Stimulated activated CD4-positive, alpha-beta T cell treated with anti-CD3 and anti-CD28 coated beads, Interleukin-1b, Interleukin-23, amount 100 ng/mL, for 48 hours (primary cell): ENCODE measurements at regions not wholly inside any gene's neighbourhood (a gene's known extent, or its start where the extent isn't known, plus 50 kb on each side); places are given as distances from the start of the nearest gene placed in this dataset.

Source experiments
- DNase-seq: peaks from one replicate; pipeline ENCODE4 v3.0.0-alpha.2; 2020

DNA sequence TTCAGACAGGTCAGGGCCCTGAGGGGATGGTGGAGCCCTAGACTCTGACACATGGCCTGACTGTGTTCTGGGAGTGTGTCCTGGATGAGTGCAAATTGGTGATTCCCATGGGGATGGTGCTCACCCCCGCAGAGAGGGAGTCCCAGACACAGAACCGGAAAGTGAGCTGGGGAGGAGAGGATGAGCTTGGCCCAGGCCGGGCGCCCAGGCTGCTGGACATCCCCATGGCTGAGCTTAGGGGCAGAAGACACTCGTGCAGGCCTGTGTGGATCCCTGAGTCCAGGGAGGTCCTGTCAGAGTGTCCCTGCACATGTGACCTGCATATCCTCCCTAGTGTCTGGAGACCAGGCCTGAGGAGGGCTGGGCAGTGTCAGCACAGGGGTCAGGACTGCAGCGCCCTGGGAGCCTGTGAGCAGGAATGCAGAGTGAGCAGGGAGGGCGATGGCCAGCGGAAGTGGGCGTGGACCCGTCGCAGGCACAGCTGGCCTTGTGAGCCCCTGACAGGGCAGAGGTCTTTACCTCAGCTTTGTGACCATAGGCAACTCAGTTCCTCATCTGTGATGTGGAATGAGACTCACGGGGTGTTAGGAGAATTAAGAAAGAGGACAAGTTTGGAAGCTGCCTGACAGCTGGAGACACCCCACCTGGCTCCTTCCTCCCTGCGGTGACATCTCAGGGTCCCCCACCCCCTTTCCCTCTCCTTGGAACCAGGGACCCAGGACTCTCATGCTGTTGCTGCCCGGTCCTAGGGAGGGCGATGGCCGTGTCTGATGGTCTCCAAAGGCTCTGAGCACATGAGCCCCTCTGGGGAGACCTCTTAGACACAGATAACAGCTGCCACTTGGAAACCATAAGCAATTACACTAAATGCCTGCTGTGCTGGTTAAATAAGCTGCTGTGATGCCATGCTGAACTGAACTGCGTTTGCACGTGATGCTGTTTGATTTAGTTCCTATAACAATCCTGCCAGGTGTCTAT is 62.6 kb upstream of the HS6ST1 start:
- no peak for DNase-seq

DNA sequence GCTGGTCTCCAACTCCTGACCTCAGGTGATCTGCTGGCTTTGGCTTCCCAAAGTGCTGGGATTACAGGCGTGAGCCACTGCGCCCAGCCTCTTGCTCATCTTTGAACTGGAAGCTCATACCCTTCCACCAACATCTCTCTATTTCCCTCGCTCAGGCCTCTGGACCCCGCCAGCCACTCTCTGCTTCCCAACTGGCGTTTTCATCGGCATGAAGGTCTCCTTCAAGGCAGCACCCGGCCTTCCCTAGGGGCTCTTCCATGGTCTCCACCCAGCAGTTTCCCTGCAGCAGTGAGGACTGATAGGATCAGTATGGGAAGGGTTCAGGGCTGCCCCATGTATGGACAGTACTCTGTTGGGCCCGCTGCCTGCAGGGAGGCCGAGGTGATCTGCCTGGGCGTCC is 65.8 kb upstream of the HS6ST1 start:
- no peak for DNase-seq

DNA sequence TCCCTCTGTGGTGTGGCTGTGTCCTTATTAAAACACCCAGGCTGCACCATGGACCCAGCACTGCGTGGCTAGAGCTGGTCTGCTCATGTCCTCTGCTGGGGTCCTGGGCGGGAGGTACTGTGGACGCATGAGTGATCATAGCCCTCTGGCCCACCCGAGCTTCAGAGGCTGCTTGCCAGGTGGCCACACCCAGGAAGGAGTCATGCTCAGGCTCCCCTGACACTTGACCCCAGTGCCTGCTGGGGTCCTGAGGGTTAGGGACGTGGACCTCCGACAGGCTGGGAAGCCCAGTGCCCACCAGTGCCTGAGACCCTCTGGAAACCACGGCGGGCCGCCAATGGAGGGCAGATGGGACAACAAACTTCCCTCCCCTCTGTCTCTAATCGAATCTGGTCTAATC is 66.3 kb upstream of the HS6ST1 start:
- no peak for DNase-seq

DNA sequence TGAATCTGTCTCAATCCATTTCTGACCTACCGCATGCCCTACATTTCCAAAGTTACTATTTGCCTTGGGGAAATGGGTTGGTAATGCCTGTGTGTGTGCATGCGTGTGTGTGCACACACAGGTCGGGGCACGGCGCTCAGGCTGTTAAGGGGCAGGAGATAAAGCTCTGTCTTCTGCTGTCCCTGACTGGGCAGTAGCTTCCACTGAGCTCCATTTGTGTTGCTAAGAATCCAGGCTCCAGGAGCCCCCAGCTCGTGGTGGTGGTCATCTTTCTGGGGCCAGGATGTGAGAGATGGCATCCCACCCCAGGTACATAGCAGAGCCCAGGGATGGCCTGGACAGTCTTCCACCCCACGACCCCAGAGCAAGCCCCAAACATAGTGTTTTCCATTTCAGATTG is 66.7 kb upstream of the HS6ST1 start:
- DNase-seq, result no peak

DNA sequence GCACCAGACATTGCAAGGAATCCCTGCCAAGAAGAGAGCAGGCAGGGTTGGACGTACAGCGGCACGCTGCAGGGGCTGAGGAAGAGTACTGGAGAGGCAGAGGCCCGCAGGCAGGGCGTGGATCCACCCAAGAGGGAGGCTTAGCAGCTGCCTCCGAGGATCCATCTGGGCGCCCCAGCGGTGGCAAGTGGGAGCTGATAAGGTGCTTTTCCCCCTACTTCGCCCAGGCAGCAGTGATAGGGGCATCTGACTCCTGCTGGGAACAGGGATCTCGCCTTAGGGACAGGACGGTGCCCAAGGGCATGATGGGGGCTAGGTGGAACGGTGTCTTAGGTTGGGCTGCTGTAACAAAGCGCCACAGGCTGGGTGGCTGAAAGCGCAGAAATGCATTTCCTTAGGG is 67.4 kb upstream of the HS6ST1 start:
- DNase-seq, result no peak

DNA sequence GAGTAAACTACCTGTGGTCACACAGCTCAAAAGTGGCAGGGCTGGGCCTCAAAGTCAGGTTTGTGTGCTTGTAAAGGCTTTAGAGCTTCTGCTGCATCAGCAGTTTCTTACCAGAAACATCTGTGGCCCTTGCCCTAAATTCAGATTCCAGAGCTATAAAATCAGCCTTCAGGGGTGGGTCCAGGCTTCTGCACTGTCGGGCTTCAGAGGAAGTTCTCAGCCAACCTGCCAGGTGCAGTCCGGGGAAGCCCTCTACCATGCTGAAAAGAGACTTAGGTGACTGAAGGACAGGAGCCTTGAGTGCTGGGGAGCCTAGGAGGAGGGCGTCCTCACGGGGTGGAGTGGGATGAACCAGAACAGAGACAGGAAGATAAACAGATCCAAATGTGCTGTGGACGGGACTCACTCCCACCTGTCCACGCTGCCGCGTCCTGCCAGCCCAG is 69.9 kb upstream of the HS6ST1 start:
- no peak for DNase-seq

DNA sequence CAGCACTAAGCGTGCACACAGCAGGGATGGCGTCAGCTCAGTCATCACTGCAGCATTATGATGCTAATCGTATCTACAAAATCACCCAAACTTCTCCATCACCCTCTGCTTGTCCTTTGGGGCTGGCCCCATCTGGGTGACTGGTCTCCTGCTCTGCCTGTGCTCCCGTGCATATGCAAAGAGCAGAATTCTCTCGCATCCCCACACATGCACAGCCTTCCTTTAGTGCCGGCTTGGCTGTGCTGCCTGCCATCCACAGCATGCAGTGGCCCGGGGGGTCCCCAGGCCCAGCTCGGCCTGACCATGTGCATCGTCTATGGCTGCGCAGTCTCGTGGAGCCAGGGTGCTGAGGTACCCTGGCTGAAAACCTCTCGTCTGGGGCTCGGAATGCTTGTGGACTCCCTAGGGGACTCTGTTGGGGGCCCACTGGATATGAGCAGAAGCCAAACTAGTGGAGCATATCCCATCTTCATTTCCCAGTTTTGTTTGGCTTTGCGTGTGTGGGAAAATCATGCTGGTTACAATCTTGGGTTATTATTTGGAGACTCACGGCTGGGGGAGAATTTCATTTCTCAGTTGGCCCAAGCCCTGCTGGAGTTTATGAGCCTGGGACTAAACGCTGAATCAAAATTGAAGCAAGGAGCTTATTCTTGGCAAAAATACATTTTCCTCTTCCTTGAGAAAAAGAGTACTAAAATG is 70.9 kb upstream of the HS6ST1 start:
- no peak for DNase-seq

DNA sequence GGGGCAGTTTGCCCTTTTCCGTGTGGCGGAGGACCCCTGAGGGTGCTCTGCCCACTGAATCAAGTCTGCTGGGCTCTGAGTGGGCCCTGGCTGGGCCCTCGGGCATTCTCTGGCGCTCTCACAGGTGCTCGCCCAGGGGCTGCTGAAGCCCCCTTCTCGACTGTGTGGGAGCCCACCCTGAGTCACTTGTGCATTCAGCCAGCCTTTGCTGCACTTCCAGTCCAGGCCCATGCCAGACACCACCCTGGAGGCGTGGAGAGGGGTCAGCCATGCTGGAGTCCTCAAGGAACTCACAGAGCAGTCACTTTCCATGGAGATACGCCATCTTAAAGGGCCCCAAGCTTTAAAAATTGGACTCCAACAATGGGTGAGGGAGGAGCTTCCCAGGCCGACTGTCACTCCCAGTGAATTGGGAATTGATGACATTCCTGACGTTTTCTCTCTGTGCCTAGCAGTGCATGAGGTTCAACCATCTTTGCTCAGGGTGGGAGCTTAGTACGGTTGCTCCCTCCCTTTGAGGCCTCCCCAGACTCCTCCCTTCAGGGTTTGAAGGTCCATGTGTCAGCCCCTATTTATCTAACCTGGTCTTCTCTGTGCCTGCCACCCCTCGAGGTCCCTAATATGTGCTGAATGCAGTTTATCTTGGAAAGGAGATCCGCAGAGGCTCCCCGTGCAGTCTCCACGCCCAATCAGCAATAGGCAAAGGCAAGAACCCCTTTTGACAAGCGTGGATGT is 71.8 kb upstream of the HS6ST1 start:
- DNase-seq, result no peak

DNA sequence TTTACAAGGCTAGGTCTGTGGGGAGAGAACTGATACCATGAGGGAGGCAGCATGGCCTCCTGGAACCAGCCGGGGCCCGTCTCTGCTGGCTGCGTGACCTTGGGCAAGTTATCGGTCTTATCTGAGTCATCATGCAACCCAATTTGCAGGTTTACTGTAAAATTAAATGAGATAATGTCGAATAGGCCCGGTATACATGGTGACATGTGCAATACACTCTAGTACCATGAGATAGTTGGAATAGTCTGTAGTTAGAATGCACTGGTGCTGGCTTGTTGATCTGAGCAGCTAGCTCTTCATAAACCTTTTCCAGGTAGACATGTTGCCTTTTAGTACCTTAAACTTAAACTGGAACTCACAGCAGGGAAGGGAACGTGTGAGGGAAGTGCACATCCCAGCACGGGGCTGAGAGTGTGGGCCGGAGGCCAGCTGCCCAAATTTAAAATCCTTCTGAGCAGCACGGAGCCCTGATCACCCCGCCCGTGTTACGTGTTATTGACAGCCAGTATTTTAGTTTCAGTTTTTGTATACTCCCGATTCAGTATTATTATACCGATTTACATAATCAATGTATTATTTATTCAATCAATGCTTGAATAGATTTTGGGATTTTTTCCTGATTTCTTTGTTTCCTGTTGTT is 72.4 kb upstream of the HS6ST1 start:
- DNase-seq, result no peak

DNA sequence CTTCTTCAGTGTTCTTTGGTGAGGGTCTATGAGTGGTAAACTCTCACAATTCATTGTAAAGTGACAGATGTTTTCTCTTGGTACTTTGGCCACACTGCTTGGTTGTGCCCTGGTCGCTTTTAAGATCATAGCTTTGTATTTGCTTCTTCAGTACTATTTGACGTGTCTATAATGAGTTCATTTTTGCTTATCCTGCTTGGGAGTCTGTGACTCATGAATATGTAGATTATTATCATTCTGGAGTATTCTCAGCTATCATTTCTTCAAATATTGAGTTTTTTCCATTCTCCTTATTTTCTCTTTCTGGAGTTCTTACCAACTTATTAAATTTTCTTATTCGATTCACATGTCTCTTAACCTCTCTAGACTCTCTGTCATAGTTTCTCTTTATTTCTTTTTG is 73.0 kb upstream of the HS6ST1 start:
- no peak for DNase-seq

DNA sequence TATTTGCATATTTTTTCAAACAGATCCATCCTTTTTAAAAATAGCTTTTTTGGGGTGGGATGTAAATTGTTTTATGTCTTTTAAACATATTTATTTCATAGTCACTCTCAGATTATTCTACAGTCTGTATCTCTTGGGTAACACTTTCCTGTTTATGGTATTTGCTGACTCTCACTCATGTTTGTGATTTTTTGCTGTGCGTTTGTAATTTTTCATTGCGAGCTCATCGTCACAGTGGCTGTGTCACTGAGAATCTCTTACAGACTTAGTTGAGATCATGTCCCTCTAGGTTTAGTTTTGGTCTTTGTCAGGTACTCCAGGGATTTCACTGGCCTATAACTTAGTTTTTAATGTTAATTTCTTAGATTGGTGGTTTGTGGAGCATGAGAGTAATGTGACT is 73.5 kb upstream of the HS6ST1 start:
- DNase-seq, result no peak

DNA sequence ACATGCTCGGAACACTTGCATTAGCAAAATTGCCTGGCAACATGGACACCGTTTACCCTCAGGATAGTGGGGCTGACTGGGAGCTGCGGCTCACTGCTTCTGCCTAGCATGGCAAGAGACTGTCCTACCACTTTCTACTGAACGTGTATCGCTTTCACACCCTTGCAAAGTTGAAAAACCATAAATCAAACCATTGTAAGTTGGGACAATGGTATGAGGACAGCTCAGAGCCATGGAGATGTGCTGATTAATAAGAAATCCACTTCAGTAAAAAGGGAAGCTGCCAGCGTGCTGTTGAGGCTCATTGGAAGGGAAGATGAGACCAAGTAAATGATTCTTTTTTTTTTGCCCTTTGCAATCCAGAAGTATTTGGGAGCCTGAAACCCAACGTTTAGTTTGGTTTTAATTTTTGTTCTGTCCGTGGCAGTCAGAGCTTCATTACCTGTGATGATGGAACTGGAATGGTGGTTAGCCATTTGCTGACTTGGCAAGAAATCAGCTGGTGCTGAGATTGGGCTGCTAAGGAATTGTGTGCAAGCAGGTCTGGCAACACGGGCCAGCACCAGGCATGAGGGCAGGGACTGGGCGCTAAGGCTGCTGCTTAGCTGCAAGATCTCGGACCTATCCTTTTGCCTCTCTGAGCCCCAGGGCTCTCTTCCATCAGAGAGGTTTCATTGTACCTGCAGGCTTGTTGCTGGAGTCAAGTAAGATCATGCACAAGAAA is 75.5 kb upstream of the HS6ST1 start:
- DNase-seq, result no peak

DNA sequence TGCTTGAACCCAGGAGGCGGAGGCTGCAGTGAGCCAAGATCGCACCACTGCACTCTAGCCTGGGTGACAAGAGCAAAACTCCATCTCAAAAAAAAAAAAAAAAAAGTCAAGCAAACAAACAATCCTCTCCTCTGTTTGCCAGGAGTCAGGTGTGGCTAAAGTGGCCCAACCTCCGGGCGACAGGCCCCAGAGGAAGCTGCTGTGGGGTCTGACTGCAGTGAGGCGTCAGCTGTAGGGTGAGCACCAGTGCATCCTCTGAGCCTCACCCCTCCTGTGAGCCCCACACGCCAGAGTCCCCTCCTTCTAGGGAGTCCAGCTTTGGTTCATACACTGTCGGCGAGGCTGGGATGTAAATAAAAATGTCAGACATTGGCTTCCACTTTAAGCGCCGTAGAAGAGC is 76.5 kb upstream of the HS6ST1 start:
- DNase-seq, result no peak

DNA sequence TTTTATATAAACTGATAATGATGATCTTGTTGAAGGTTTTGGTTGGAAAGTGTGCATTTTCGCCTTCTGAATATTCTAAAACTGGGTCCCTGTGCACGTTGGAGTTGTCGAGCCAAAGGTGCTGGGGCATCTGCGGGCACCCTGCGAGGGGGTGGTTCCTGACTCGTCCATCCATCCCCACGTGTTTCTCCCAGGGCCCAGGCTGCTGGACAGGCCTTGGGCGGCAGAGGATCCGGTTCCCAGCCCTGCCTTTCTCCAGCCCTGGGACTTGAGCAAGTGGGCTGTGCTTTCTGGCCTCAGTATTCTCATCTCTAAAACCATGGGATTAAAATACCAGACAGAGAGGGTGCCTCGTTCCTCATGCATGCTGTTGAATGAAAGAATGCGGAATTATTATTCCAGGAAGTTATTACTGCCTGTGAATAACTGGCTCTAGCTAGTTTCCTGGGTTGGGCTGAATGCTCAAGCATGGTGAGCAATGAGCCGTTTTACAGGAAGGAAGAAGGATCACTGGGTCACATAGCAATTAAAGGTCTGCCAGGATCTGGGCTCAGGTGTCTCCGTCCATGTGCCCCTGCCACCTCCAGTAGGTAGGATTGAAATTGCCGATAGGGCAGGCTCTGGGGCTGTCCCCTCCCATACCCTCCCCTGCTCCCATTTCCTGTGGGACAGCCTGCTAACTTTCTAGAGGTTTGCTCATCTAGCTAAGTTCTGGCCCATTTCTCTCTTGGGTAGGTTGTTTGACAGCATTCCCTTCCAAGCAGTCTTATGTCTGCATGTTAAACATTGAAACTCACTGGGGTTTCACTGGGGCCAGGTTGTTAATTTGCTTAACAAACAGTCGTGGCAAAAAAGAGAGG is 77.2 kb upstream of the HS6ST1 start:
- DNase-seq, result no peak

DNA sequence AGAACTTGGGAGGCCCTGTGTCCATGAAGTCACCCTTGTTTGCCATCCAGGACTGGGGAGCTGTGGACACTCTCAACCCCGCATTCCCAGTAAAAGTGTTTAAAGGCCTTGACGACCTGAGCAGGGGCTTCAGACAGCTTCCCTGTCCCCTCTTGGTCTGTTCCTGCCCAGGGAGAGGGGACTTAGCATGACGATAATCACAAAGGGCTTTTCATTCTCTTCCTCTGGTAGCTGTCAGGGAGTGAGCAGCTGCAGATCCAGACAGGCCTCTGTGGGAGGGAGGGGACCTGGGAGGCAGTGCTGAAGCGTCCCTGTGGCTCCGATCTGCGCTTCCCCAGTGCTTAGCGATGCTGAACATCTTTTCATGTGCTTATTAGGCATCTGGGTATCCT is 77.8 kb upstream of the HS6ST1 start:
- no peak for DNase-seq

DNA sequence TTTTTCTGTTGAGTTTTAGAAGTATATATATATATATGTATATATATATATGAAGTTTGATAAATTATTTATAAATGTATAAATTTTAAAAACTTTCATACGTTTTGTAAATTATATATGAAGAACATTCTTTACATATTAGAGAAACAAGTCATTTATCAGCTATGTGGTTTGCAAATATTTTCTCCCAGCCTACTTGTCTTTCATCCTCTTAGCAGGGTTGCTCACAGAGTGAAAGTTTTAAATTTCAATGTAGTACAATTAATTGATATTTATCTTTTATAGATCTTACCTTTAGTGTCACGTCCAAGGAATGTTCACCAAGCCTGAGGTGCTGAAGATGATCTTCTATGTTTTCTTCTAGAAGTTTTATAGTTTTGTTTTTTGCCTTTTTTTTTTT is 78.3 kb upstream of the HS6ST1 start:
- DNase-seq, result no peak

DNA sequence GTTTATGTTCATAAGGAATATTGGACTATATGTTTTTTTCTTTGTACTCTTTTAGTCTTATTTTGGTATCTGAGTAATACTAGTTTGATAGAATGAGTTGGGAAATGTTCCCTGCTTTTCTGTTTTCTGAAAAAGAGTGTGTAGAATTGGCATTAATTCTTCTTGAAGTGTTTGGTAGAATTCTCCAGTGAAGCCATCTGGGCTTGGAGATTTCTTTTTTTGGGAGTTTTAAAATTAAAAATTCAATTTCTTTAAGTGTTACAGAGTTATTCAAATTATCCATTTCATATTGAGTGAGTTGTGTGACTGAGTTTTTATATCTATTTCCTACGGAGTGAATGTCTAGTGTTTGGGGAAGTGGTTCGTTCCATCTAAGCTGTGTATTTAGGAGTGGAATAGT is 80.6 kb upstream of the HS6ST1 start:
- no peak for DNase-seq

DNA sequence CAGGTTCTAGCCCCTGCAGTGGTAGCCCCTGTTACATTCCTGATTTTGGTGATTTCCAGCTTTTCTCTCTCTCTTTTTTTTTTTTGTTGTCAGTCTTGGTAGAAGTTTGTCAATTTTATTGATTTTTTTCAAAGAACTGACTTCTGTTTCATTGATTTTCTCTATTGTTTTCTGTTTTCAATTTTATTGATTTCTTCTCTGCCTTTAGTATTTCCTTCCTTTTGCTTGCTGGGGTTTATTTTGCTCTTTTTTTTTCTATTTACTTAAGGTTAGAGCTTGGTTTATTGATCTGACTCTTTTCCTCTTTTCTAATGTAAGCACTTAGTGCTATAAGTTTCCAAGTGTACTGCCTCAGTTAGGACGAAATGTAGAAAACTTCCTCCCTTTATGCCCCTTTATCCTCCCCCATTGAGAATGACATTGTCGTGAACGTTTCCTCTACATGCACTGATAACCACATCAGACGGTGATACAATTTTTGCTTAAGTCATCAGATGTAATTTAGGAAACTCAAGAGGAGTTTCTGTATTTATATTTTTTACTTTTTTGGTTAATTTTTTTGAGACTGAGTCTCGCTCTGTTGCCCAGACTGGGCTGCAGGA is 81.1 kb upstream of the HS6ST1 start:
- no peak for DNase-seq

DNA sequence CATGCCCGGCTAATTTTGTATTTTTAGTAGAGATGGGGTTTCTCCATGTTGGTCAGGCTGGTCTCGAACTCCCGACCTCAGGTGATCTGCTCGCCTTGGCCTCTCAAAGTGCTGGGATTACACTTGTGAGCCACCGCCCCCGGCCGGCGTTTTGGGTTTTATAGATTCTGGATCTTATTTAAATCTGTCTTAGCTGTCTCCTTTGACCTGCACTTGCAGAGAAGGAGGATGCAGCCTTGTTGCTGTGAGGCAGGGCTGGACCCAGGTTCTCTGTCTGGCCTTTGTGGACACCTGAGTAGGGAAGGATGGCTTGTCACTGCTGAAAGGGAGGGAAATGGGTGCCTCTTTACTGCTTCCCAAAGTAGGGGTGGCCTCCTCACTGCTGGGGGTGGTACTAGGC is 83.0 kb upstream of the HS6ST1 start:
- no peak for DNase-seq

DNA sequence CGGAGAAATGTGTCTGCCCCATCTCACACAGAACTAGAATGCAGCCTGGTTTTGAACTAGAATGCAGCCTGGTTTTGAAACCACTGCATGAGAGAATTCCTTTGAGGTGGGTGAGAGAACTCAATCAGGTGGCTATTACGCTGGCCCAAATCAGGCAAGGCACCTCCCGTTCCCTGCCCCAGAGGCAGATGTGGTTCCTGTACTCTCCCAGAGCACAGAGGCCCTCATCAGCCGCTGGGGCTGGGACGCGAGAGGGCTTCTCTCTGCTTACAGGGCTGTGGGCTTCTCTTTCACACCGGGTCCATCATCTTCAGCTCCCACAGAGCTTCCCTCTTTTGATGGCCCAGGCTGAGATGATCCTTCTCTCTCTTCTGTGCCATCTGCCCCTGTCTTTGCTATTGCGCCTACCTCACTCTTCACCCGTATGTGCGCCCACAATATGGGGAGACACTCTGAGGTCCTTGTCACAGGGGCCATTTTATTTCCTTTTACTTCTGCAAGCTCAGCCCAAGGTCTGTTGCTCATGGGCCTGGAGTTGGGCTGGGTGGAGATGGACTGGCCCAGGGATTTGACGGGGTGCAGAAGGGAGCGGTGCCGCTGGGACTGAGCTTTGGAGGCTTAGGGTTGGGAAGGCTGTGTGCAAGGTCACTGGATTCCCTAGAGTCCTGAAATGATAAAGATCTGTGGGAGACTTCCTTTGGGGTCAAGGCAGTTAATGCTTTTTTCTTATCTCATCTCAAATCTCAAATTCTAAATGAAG is 84.4 kb upstream of the HS6ST1 start:
- DNase-seq, result no peak
